GM19395 (cell line): ENCODE measurements at regions not wholly inside any gene's neighbourhood (a gene's known extent, or its start where the extent isn't known, plus 50 kb on each side); places are given as distances from the start of the nearest gene placed in this dataset.
"Not testable (repeated sequence)": the region's sequence is repeated elsewhere in the genome, so short reads cannot be mapped to it uniquely, and the experiment has no call there.

Experiments
- ATAC-seq: cut with Tn5 transposase; IDR thresholded peaks from one replicate; pipeline ENCODE4 v1.9.1; 2021; ENCODE audit warnings: mild to moderate bottlenecking, moderate library complexity; ENCODE audit not compliant: unreplicated experiment

DNA sequence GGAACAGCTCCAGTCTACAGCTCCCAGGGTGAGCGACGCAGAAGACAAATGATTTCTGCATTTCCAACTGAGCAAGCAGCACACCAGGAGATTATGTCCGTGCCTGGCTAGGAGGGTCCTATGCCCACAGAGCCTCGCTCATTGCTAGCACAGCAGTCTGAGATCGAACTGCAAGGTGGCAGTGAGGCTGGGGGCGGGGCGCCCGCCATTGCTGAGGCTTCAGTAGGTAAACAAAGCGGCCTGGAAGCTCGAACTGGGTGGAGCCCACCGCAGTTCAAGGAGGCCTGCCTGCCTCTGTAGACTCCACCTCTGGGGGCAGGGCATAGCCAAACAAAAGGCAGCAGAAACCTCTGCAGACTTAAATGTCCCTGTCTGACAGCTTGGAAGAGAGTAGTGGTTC is 198.0 kb upstream of the DIAPH2 start:
- not testable (repeated sequence) for ATAC-seq

DNA sequence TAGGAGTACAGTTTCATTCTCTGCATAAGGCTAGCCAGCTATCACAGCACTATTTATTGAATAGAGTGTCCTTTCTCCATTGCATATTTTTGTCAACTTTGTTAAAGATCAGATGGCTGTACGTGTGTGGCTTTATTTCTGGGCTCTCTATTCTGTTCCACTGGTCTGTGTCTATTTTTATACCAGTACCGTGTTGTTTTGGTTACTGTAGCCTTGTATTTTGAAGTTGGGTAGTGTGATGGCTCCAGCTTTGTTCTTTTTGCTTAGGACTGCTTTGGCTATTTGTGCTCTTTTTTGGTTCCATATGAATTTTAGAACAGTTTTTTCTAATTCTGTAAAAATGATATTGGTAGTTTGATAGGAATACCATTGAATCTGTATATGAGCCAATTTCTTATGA is 182.1 kb upstream of the DIAPH2 start:
- ATAC-seq = no peak

DNA sequence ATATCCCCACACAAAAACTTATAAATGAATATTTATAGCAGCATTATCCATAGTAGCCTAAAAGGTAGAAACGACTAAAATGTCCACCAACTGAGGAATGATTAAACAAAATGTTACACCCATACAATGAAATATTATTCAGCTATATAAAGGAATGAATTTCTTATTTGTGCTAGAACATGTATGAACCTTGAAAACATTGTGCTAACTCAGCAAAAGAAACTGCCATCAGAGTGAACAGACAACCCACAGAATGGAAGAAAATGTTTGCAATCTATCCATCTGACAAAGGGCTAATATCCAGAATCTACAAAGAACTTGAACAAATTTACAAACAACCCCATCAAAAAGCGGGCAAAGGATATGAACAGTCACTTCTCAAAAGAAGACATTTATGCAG is 155.3 kb upstream of the DIAPH2 start:
- not testable (repeated sequence) for ATAC-seq

DNA sequence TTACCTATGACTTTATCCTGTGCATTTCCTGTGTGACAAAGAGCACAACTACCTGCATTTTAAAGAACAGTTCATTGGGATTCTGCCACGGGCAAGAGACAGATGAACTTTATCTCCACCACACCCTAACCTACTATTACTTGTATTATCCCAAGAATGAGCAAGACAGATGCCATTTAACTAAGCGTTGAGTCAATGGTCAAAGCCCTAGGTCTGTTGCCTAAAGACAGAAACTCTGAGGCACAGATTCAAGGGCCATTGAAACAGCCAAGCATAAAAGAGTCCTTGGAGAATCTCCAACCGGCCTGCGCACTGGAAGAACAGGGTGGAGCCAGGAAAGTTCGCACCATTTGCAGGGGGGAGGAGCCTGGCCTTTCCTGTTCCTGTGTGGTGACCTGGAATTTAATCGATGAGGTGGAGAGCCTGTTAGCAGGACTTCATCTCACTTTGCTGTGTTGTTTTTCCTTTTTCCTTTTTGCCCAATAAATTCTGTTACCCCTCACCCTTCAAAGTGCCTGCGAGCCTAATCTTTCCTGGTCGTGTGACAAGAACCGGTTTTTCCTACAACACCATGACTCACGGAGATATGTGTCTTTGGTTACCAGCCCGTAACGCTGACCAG is 146.4 kb upstream of the DIAPH2 start:
- no peak for ATAC-seq

DNA sequence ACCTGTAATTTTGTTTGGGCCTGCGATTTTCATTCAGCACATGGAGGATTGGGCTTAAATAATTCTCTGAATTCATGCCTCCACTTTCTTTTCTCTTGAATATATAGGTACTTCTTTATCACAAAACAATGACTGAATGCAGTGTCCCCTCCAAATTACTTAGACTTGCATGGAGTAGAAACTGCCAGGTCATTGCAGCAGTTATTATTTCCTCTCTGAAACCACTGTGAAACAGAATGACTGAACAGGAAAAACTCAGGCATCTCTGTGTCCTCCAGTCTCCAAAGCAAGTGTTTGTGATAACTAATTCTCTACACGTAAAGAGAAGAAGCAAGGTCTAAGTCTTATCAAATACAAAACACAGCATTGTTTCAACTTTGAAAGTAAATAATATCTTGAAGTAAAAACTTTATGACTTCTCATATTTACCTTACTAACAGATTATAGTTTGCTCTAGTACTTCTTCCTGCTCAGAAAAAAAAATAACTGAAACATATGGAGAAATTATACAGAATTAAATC is 144.5 kb upstream of the DIAPH2 start:
- ATAC-seq = no peak

DNA sequence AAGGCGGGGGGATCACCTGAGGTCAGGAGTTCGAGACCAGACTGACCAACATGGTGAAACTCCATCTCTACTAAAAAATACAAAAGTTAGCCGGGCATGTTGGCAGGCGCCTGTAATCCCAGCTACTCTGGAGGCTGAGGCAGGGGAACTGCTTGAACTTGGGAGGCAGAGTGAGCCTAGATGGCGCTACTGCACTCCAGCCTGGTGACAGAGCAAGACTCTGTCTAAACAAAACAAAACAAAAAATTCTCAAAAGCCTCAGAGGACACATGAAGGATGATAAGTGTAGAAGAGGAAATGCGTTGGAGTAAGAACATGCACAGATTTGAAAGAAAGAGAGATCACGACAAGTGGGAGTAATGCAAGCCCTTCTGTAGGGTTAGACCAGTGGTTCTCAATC is 138.4 kb upstream of the DIAPH2 start:
- not testable (repeated sequence) for ATAC-seq

DNA sequence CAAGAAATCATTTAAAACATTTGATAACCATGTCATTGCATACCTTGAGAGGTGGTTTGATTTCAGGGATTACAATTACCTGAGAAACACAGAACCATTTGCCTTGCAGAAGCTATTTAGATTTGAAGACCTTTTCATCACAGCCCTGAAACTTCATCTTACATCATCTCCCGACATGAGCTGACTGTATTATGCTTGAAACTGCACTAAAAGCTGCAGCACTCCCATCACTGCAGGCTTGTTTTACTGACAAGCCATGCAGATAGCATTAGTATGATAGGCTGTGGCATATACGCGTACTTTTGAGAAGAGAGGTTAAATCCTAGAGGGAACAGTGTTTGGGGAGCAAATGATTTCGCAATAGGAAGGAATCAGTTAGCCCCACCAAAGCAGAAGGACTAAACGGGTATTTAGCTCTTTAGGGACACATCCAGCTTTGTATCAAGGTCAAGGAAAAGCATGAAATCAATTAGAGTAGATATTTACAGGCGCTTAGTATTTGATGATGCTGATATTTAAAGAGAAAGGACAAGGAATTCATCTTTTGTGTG is 133.2 kb upstream of the DIAPH2 start:
- no peak for ATAC-seq

DNA sequence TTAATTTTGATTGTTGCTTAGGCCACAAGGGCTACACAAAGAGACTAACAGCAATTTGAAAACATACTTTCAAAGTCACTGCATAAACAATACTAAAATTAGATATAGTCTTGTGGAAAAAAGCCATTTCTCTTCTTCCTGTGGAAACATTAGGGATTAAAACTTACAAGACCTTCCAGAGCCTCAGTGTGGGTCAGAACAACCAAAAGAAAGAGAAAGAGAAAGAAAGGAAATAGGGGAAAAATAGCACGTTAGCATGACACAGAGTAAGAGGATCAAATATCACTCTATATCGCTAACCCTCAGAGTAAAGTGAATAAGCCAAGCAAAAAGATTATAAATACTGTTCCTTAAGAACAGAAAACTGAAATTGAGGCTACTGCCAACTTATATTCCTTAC is 127.8 kb upstream of the DIAPH2 start:
- ATAC-seq = no peak

DNA sequence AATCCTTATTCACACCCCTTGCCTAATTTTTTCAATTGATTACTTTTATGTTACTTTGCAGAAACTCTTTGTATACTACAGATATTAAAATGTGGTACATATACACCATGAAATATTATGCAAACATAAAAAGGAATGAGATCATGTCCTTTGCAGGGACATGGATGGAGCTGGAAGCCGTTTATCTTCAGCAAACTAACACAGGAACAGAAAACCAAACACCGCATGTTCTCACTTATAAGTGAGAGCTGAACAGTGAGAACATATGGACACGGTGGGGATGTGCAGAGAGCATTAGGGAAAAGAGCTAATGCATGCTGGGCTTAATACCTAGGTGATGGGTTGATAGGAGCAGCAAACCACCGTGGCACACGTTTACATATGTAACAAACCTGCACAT is 123.5 kb upstream of the DIAPH2 start:
- not testable (repeated sequence) for ATAC-seq

DNA sequence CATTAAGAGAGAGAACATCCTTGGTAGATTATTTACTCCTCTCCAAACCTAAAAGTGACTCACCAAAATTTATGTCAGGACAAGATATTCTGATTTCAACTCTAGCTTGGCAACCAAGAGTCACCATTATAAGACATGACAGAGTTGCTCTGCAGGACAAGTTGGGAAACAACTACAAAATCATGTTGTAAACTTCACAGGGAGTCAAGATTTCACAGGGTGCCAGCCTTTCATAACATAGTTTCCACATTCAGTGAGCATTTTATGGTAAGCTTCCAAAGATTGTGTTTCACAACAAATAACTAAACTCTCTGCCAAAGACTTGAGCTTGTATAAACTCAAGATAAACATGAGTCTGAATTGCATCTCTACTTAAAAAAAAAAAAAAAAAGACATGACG is 121.0 kb upstream of the DIAPH2 start:
- ATAC-seq = no peak

DNA sequence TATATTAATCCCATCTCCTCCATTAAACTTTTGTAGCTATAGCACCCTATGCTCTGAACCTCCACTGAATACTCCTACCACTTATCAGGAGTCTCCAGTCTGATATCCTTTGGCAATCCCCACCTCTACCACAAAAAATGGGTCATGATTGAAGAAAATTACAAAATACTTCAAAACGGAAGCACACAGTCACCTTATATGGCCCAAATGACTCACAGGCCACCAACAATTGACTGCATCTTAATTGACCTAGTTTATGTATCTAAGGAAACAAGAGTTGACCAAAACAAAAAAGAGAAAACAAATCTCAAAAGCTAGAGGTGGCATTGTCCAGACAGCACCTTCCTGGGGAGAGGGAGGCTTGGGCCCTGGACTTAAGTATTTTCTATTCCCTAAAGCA is 120.0 kb upstream of the DIAPH2 start:
- ATAC-seq = no peak

DNA sequence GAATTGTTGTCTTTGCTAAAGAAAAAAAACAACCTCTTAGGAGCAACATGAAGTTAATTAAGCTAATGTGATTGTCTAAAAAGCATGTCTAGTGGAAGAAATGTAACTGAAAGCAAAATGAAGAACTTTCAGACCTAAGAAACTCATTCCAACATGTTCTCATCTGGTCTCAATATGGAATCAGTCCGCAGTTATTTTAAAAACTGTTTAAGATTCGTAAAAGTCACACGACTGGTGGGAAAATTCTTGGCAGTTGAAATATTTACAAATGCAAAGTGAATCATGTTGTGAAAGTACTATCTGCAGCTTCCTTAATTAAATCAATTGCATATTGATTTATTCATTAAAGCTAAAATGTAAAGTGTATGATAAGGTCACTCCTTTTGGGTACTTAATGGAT is 117.8 kb upstream of the DIAPH2 start:
- ATAC-seq = no peak

DNA sequence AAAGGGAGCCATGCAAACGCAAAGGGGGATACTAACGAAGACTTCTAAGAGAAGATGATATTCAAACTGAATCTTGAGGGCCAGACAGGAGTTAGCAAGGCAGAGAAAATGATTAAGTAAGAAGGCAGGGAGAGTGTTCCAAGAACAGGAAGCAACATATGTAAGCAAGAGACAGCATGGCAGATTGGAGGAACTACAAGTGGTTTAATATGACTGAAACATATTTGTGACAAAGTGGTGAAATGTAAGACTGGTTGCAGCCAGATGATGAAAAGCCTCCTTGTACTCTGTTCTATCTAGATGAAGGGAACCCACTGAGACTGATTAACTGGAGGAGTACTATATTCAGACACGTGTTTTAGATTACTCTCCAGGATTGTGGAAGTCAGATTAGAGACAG is 116.6 kb upstream of the DIAPH2 start:
- no peak for ATAC-seq

DNA sequence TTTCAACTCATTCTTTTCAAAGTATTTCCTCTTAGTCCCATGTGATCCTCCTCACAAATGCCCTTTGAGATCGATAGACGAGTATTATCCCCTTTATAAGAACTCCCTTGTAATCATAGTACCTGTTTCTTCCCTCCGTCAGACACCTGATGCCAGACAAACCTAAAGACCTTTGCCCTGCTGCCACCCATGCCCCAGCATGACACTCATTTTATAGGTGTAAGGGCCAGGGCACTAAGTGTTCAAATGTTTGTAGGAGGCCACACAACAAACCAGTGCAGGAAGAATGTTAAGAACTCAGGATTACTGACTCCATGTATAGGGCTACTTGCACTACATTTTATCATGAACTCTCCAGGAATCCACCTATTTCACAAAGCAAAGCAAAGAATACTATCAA is 115.6 kb upstream of the DIAPH2 start:
- ATAC-seq = no peak

DNA sequence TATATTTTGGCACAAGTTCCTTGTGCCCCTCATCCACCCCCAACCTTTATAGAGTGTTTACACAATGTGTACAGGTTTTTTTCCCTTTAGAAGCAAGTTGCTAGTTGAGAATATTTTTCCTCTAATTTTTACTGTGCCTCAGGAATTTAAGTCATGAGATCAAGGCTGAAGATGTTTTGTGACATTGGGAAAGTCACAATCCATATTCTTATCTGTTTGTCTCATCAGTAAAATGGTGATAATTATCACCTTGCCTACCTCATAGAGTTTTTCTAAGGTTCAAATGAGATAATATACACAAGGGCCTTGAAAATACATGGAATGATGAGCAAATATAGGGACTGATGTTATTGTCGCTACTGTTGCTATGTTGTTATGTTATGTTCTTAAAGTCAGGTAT is 109.6 kb upstream of the DIAPH2 start:
- no peak for ATAC-seq

DNA sequence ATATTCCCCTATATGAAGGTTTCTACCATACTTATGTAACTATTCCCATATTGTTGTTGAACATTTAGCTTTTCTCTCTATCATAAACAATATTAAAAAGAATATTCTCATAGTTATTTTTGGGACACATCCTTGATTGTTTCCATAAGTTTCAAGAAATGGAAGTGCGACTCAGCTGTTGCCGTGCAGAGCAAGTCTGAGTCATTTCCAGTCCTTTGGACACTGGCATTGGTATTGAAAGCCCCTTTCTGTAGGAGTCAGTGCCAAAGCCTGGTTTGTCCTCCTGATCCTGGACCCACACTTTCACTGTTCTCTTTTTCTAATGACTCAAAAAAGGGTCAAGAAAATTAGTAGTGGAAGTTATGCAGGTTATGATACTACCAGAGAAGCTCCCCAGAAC is 108.3 kb upstream of the DIAPH2 start:
- ATAC-seq = no peak

DNA sequence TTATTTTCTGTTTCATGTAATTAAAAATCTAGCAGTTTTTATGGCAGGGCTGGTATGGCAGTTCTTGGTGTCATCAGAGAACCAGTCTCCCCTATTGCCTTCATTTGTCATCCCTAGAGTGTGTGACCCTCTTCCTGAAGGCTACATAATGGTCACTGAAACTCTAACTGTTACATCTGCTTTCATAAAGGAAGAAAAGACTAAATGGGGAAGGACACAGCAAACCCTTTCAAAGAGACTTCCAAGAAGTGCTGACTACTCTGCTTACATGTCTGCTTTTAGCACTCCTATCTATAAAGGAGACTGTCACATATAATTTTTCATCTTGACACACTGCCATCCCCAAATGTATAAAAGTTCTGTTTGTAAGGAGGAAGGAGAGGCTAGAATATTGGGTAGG is 105.9 kb upstream of the DIAPH2 start:
- ATAC-seq = no peak

DNA sequence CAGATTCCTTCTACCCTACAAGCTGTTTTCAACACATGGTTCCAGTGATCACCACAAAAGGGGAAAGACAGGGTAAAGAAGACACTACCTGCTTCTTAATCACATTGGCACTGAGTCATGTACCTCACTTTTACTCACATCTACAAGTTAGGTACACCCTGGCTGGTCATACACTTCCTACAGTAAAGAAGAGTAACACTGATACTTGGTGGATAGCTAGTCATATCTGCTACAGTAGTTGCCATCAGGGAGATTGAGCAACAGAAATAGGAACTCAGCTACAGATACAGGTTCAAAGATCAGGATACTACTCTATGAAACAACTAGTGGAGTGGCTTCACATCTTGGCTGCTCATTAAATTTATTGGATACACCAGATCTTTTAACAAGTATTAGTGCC is 105.4 kb upstream of the DIAPH2 start:
- no peak for ATAC-seq

DNA sequence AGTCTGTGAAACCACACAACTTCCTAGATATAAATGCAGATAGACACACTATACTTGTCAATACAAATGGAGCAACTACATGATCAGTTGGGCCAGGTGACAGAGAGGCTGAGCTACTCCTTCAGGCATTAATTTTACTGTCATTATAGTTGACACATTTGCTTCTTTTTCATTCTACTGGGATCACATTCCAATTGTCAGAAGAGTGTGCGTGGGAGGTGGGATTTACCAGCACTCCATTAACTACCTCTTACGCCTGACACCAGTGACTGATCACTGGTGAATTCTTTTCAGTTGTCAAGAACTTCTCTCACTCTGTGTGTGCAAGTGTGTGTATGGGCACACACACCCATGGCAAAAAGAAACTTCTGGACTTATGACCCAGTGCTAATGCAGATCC is 94.2 kb upstream of the DIAPH2 start:
- ATAC-seq = no peak

DNA sequence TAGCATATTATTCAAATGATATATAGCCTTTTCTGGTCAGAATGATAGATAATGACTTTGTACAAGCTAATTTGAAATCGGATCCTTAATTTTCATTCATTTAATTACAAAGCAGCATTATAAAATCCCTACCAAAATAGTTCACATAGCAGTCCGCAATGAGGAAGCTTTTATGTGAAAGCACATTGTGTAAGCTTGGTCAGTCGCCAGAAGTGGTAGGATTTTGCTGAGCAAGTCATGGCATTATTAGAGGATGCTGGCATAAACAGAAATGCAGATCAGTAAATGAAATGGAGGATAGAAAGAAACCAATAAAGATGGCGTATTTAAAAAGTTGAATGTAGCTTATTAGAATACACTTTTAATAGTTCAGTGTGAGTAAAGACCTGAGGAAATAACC is 93.2 kb upstream of the DIAPH2 start:
- ATAC-seq = no peak

DNA sequence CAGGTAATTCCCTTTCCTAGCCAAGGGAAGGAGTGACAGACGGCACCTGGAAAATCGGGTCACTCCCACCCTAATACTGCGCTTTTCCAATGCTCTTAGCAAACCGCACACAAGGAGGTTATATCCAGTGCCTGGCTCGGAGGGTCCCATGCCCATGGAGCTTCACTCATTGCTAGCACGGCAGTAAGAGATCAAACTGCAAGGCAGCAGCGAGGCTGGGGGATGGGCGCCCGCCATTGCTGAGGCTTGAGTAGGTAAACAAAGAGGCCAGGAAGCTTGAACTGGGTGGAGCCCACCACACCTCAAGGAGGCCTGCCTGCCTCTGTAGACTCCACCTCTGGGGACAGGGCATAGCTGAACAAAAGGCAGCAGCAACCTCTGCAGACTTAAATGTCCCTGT is 86.8 kb upstream of the DIAPH2 start:
- not testable (repeated sequence) for ATAC-seq

DNA sequence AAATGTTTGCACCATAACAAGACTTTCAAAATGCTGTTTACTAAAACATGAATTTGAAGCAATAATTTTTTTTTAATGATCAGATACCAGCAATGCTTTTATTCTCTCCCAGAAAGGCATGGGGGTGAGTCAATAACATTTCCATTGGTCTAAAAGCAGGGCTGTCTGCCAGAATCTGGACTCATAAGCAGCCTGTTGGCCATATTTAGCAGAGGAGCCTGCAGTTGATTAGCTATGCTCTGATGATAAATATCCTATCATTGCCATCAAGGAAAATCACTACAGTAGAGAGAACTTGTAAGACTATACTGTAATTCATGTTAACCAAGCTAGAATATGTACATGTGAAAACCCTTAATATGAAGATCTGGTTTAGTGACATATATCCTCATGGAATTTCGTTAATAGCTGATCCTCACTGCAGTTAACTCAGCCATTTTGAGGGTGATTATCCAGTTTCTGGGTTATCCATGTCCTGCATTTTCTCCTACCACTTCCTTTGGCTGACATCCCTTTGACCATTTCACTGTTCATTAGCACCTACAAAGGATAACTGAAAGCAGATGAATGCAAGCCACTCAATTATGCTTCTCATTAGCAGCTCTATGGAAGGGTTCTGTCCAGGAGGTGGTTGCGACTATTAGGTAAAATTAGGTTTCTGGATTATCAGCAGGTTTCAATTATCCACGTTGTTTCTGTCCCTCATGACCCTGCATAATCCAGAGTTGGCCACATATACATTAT is 72.9 kb upstream of the DIAPH2 start:
- ATAC-seq = no peak
